Erythroblast (primary cell): ENCODE measurements at regions not wholly inside any gene's neighbourhood (a gene's known extent, or its start where the extent isn't known, plus 50 kb on each side); places are given as distances from the start of the nearest gene placed in this dataset.

Experiments
- GATA1 ChIP-seq: IDR thresholded peaks from 2 replicates; pipeline ENCODE4 v1.6.1; 2011; ENCODE audit warnings: low read depth, mild to moderate bottlenecking, control low read depth, low read length, moderate library complexity
- POLR2A ChIP-seq: IDR thresholded peaks from 2 replicates; pipeline ENCODE4 v1.6.1; 2011; ENCODE audit warnings: mild to moderate bottlenecking, low read length

GRCh38 chr10:111874576-111874975 is 309.0 kb downstream of the GPAM start:
- TF ChIP-seq POLR2A: no peak
- no peak for TF ChIP-seq GATA1
